HepG2 (cell line): ENCODE measurements at regions not wholly inside any gene's neighbourhood (a gene's known extent, or its start where the extent isn't known, plus 50 kb on each side); places are given as distances from the start of the nearest gene placed in this dataset.

ENCODE experiments used
- ATAC-seq: fragments of 200-7000 bp; cut with Tn5 transposase; 3 replicates; pipeline ENCODE4 v1.9.1; 2020; ENCODE audit warnings: mild to moderate bottlenecking, moderate library complexity
- BruUV-seq: library from RNA; stranded (reverse); fragments of 400-500 nt; replicated peaks from 2 replicates; lab custom pipeline; 2021; lab: Mats Ljungman, UMichigan
- CTCF ChIA-PET: fragments of 300-600 bp; formaldehyde crosslinking; extraction: SDS; loops from one replicate; lab custom pipeline; 2021; ENCODE audit warnings: low total read pairs, inconsistent platforms, low intra/inter-chr PET ratio; lab: Yijun Ruan, JAX
- POLR2A ChIA-PET: fragments of 350-600 bp; sonication (Branson Sonifier 250); formaldehyde crosslinking; loops from one replicate; lab custom pipeline; 2020; ENCODE audit warnings: antibody characterized with exemption, inconsistent platforms; lab: Yijun Ruan, JAX
- DNase-seq: peaks from one replicate; pipeline ENCODE4 v3.0.0-alpha.2; 2015; ENCODE audit warnings: low spot score
- FAIRE-seq: peaks from 3 replicates; lab custom pipeline; 2011; peaks lifted over from hg19 to GRCh38; lab: Jason Lieb, UNC
- H2AFZ ChIP-seq: one replicate; pipeline ENCODE4 v1.6.1; 2011; ENCODE audit warnings: low read length, inconsistent platforms
- H3K27ac ChIP-seq: fragments of 300-600 bp; 3 replicates; pipeline ENCODE4 v1.8.0; 2011; ENCODE audit warnings: mixed run types, mild to moderate bottlenecking, mixed read lengths, low read length, inconsistent platforms; ENCODE audit not compliant: insufficient read depth; ENCODE audit errors: extremely low read length
- H3K27me3 ChIP-seq, 2 experiments: fragments of 200-600 bp in 1 of 2; 2 replicates in 1 of 2; 3 replicates in 1 of 2; pipeline versions ENCODE4 v1.6.0 to v1.8.0; 2011; ENCODE audit warnings: low read length in 2 of 2, mild to moderate bottlenecking in 2 of 2, moderate library complexity in 2 of 2, inconsistent platforms in 1 of 2; ENCODE audit not compliant: insufficient read depth in 2 of 2, control insufficient read depth in 1 of 2
- H3K36me3 ChIP-seq, 2 experiments: fragments of 200-600 bp in 1 of 2; replicated peaks in 1 of 2; 2 replicates in 1 of 2; 3 replicates in 1 of 2; pipeline versions ENCODE4 v1.5.1 to v1.8.0; 2011; ENCODE audit warnings: low read length in 2 of 2, inconsistent platforms in 1 of 2; ENCODE audit not compliant: insufficient read depth in 2 of 2, control insufficient read depth in 1 of 2
- H3K4me1 ChIP-seq: 2 replicates; pipeline ENCODE4 v1.5.1; 2012; ENCODE audit warnings: low read length, inconsistent platforms; ENCODE audit not compliant: insufficient read depth
- H3K4me2 ChIP-seq: 2 replicates; pipeline ENCODE4 v1.6.0; 2011; ENCODE audit warnings: low read depth, low read length, inconsistent platforms
- H3K4me3 ChIP-seq, 3 experiments: fragments of 200-600 bp in 1 of 3; sonication (generic), shearing (Covaris generic) in 1 of 3; replicated peaks in 1 of 3; 2 replicates each; pipeline ENCODE4 v1.5.1; 2011 to 2016; ENCODE audit warnings: low read length in 3 of 3, inconsistent platforms in 2 of 3, low read depth in 2 of 3, mild to moderate bottlenecking in 2 of 3, control low read depth in 1 of 3, mixed read lengths in 1 of 3; ENCODE audit not compliant: insufficient read depth in 1 of 3
- H3K79me2 ChIP-seq: one replicate; pipeline ENCODE4 v1.6.1; 2011; ENCODE audit warnings: low read length, inconsistent platforms; ENCODE audit not compliant: insufficient read depth
- H3K9ac ChIP-seq: 2 replicates; pipeline ENCODE4 v1.6.0; 2011; ENCODE audit warnings: mild to moderate bottlenecking, low read depth, low read length, inconsistent platforms; ENCODE audit not compliant: insufficient read depth
- H3K9me3 ChIP-seq: 2 replicates; pipeline ENCODE4 v1.5.1; 2012; ENCODE audit warnings: mild to moderate bottlenecking, low read length
- H4K20me1 ChIP-seq: 2 replicates; pipeline ENCODE4 v1.6.0; 2011; ENCODE audit warnings: inconsistent platforms, mild to moderate bottlenecking, low read length, moderate library complexity; ENCODE audit not compliant: insufficient read depth
- FOXJ3 ChIP-seq: sonication (generic); formaldehyde crosslinking; IDR thresholded peaks from 2 replicates; pipeline ENCODE4 v1.4.0; 2020; ENCODE audit warnings: missing genetic modification reagents, mild to moderate bottlenecking, borderline replicate concordance
- GLI4 ChIP-seq: sonication (generic); formaldehyde crosslinking; IDR thresholded peaks from 2 replicates; pipeline ENCODE4 v1.5.1; 2020; ENCODE audit warnings: missing genetic modification reagents, mild to moderate bottlenecking, moderate library complexity, borderline replicate concordance
- KLF13 ChIP-seq: sonication (generic); formaldehyde crosslinking; IDR thresholded peaks from 2 replicates; pipeline ENCODE4 v1.4.0; 2020; ENCODE audit warnings: mild to moderate bottlenecking, missing genetic modification reagents
- NFIB ChIP-seq: sonication (generic); formaldehyde crosslinking; IDR thresholded peaks from 2 replicates; pipeline ENCODE4 v1.9.0; 2021; ENCODE audit warnings: missing genetic modification reagents, mild to moderate bottlenecking, borderline replicate concordance
- RBM39 ChIP-seq: fragments of 200-400 bp; formaldehyde crosslinking; IDR thresholded peaks from one replicate; pipeline ENCODE4 v1.6.1; 2018; ENCODE audit warnings: antibody characterized with exemption, mild to moderate bottlenecking, low read depth, low read length; ENCODE audit not compliant: poor library complexity, severe bottlenecking
- TARDBP ChIP-seq: sonication (generic); formaldehyde crosslinking; IDR thresholded peaks from 2 replicates; pipeline ENCODE4 v1.8.0; 2022; ENCODE audit warnings: mild to moderate bottlenecking, missing genetic modification reagents
- ZBTB39 ChIP-seq: sonication (generic); formaldehyde crosslinking; IDR thresholded peaks from 2 replicates; pipeline ENCODE4 v1.5.0; 2020; ENCODE audit warnings: missing genetic modification reagents
- ZBTB7A ChIP-seq: sonication (generic); formaldehyde crosslinking; IDR thresholded peaks from 2 replicates; pipeline ENCODE4 v1.8.0; 2022; ENCODE audit warnings: mild to moderate bottlenecking, missing genetic modification reagents
- ZFP91 ChIP-seq: sonication (generic); formaldehyde crosslinking; IDR thresholded peaks from 2 replicates; pipeline ENCODE4 v1.9.0; 2022; ENCODE audit warnings: missing genetic modification reagents, mild to moderate bottlenecking, borderline replicate concordance
- ZFX ChIP-seq: sonication (generic); formaldehyde crosslinking; IDR thresholded peaks from 2 replicates; pipeline ENCODE4 v1.4.0; 2020; ENCODE audit warnings: mild to moderate bottlenecking, low read depth, missing genetic modification reagents, moderate library complexity
- ZNF619 ChIP-seq: sonication (generic); formaldehyde crosslinking; IDR thresholded peaks from 2 replicates; pipeline ENCODE4 v1.4.0; 2020; ENCODE audit warnings: mild to moderate bottlenecking, missing genetic modification reagents
- WGBS: methylation state at CpG from one replicate; pipeline ENCODE4 v1.1.6; 2017; ENCODE audit warnings: low lambda C conversion rate; 5-methylcytosine and 5-hydroxymethylcytosine counted together
- in situ Hi-C: cut with HindIII; loops from 2 replicates; pipeline ENCODE4 v1.10.0; 2017; ENCODE audit warnings: low pct_unique_long_range_greater_than_20kb; ENCODE audit not compliant: extremely low pct_ligation_motif_present
- intact Hi-C: fragments of 100-400 bp; cut with micrococcal nuclease; formaldehyde crosslinking; loops from one replicate; pipeline ENCODE4 v1.10.0; 2022; ENCODE audit not compliant: unreplicated experiment
- TF ChIP-seq, protein P1 (sequence below): sonication (generic); formaldehyde crosslinking; IDR thresholded peaks from 2 replicates; pipeline ENCODE4 v1.4.0; 2020; ENCODE audit warnings: missing genetic modification reagents, borderline replicate concordance
- TF ChIP-seq, protein P2 (sequence below): sonication (generic); formaldehyde crosslinking; IDR thresholded peaks from 2 replicates; pipeline ENCODE4 v1.4.0; 2020; ENCODE audit warnings: mild to moderate bottlenecking, missing genetic modification reagents, borderline replicate concordance

DNA sequence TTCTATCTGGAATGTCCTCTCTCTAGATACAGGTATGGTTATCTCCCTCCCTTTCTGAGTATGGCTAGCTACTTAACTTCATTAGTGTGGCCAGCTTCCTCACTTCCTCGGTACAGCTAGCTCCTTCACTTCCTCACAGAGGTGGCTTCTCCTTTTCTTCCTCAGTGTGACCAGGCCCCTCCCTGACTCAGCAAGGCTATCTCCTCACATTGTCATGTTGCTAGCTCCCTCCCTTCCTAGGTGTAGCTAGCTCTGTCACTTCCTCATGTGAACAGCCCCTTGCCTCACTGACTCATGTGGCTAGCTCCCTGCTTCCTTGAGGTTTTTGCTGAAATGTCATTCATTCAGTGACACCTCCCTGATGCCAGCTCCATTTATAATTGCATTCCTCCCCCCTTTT is 67.3 kb upstream of the DDIT4L start:
- BruUV-seq: no TSS peak
- no peak for DNase-seq
- WGBS: 0% methylated on average over 1 of the region's 1 CpG

More for the DNA sequence above, 67.3 kb upstream of the DDIT4L start:
- intact Hi-C loops: no loop called here
- Histone ChIP-seq H3K4me2 (no peak overlapping the region), H3K36me3 (no peaks in the 10 kb centered on the region), H3K79me2 (no peaks in the 10 kb centered on the region), H4K20me1 (no peaks in the 10 kb centered on the region), H3K9ac (no peak overlapping the region), H3K4me3 (no peak overlapping the region), H3K27ac (no peak overlapping the region), H2AFZ (no peak overlapping the region), H3K9me3 (no peaks in the 10 kb centered on the region), H3K4me1 (no peaks in the 10 kb centered on the region), H3K27me3 (no peaks in the 10 kb centered on the region; a peak in 1 of 5 replicates)
- ATAC-seq (no peak), FAIRE-seq (no peak)
- CTCF ChIA-PET: no interaction called here
- POLR2A ChIA-PET: no interaction called here
- in situ Hi-C loops: no loop called here
- no peak for TF ChIP-seq KLF13
- no peak for TF ChIP-seq ZBTB7A (CRISPR knock-in tag)
- TF ChIP-seq TARDBP: no peak
- no peak for TF ChIP-seq ZFP91
- TF ChIP-seq, protein P1, sequence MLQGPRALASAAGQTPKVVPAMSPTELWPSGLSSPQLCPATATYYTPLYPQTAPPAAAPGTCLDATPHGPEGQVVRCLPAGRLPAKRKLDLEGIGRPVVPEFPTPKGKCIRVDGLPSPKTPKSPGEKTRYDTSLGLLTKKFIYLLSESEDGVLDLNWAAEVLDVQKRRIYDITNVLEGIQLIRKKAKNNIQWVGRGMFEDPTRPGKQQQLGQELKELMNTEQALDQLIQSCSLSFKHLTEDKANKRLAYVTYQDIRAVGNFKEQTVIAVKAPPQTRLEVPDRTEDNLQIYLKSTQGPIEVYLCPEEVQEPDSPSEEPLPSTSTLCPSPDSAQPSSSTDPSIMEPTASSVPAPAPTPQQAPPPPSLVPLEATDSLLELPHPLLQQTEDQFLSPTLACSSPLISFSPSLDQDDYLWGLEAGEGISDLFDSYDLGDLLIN (CRISPR knock-in tag): no peak
- TF ChIP-seq NFIB (CRISPR knock-in tag): no peak
- no peak for TF ChIP-seq ZNF619 (CRISPR knock-in tag)
- TF ChIP-seq RBM39: no peak
- TF ChIP-seq GLI4 (CRISPR knock-in tag): no peak
- no peak for TF ChIP-seq ZBTB39
- no peak for TF ChIP-seq ZFX (CRISPR knock-in tag)
- TF ChIP-seq, protein P2, sequence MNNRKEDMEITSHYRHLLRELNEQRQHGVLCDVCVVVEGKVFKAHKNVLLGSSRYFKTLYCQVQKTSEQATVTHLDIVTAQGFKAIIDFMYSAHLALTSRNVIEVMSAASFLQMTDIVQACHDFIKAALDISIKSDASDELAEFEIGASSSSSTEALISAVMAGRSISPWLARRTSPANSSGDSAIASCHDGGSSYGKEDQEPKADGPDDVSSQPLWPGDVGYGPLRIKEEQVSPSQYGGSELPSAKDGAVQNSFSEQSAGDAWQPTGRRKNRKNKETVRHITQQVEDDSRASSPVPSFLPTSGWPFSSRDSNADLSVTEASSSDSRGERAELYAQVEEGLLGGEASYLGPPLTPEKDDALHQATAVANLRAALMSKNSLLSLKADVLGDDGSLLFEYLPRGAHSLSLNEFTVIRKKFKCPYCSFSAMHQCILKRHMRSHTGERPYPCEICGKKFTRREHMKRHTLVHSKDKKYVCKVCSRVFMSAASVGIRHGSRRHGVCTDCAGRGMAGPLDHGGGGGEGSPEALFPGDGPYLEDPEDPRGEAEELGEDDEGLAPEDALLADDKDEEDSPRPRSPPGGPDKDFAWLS (CRISPR knock-in tag): no peak
- TF ChIP-seq FOXJ3: no peak
